Epithelial cell of esophagus (primary cell): ENCODE measurements at regions not wholly inside any gene's neighbourhood (a gene's known extent, or its start where the extent isn't known, plus 50 kb on each side); places are given as distances from the start of the nearest gene placed in this dataset.
"Not testable (repeated sequence)": the region's sequence is repeated elsewhere in the genome, so short reads cannot be mapped to it uniquely, and the experiment has no call there.

Source experiments
- DNase-seq: peaks from one replicate; pipeline ENCODE4 v3.0.0; 2010; ENCODE audit warnings: low read depth
- H3K4me3 ChIP-seq: 2 replicates; pipeline ENCODE4 v1.5.1; 2011; ENCODE audit warnings: mild to moderate bottlenecking, low read length, control low read depth
- TF ChIP-seq, protein P1 (sequence below): IDR thresholded peaks from 2 replicates; pipeline ENCODE4 v1.5.1; 2011; ENCODE audit warnings: low read depth, mild to moderate bottlenecking, low read length, control low read depth, inconsistent platforms; ENCODE audit not compliant: insufficient read depth; ENCODE audit errors: missing control alignments

DNA sequence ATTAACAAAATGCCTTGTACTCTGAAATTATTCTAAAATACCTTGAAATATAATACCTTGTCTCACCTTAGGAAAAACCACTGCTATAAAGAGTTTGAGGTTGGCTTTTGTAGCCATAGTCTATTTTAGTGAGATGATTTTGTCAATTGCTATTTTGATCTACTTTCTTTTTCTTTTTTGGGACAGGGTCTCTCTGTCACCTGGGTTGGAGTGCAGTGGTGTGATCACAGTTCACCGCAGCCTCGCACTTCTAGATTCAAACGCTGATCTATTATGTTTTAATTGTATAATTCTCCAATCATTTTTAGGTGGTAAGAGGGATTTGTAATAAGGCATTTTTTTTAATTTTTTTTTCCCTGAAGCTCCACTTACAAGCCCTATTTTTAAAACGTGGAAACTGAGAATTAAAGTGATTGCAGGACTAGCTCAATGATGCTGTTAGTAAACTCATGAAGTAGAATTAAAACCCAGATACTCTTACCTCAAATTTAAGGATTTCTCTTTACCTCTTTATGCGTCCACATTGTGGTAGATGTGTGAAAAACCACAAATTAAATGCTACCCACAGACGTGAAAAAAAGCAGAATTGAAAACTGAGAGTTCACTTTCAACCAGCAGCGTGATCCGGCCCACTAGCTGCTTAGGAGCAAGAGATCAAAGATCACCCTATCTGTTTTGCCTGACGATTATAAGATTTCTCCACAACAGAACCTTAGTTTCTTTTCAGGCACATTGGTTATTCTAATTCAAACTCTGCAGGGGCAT, 384.2 kb downstream of the CGGBP1 start:
- no peak for DNase-seq
- TF ChIP-seq, protein P1, sequence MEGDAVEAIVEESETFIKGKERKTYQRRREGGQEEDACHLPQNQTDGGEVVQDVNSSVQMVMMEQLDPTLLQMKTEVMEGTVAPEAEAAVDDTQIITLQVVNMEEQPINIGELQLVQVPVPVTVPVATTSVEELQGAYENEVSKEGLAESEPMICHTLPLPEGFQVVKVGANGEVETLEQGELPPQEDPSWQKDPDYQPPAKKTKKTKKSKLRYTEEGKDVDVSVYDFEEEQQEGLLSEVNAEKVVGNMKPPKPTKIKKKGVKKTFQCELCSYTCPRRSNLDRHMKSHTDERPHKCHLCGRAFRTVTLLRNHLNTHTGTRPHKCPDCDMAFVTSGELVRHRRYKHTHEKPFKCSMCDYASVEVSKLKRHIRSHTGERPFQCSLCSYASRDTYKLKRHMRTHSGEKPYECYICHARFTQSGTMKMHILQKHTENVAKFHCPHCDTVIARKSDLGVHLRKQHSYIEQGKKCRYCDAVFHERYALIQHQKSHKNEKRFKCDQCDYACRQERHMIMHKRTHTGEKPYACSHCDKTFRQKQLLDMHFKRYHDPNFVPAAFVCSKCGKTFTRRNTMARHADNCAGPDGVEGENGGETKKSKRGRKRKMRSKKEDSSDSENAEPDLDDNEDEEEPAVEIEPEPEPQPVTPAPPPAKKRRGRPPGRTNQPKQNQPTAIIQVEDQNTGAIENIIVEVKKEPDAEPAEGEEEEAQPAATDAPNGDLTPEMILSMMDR, result no peak
- no peak overlapping the region for H3K4me3 ChIP-seq

DNA sequence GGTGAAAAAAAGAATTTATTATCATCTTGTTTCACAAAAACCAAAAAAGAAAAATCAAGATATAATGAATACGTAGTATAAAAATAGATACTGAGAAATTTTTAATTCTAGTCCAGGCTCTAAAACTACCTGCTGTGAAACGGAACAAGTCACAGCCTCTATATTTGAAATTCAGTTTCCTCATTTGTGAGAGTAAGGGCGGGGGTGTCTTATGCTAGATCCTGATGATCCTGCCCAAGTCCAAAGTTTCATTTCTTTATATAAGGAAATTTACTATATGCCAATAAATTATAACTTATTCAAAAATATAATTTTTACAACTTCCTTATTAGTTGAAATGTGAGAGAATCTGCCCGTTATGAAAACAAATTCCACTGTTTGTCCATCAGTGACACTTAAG, 385.7 kb downstream of the CGGBP1 start:
- no peak for DNase-seq
- TF ChIP-seq, protein P1, result no peak
- no peak overlapping the region for H3K4me3 ChIP-seq

DNA sequence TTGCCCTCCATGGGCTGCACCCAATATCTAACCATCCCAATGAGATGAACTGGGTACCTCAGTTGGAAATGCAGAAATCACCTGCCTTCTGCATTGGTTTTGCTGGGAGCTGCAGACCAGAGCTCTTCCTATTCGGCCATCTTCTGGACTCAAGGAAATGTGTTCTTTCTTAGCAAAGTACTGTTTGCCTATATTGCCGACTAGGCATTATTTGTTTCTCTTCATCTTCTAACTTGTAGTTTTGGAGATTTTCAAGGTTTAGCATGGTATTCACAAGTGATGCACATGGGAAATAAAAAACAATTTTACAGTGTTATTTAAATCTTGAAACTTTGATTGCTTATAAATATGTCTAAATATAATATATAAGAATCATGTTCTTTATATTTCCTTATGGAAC, 377.8 kb upstream of the POU1F1 start:
- TF ChIP-seq, protein P1, result no peak
- H3K4me3 ChIP-seq, result no peak overlapping the region
- DNase-seq, result no peak

DNA sequence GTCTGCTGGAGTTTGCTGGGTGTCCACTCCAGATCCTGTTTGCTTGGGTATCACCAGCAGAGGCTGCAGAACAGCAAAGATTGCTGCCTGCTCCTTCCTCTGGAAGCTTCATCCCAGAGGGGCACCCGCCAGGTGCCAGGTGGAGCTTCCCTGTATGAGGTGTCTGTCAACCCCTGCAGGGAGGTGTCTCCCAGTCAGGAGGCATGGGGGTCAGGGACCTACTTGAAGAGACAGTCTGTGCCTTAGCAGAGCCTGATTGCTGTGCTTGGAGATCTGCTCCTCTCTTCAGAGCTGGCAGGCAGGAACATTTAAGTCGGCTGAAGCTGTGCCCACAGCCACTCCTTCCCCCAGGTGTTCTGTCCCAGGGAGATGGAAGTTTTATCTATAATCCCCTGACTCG, 376.8 kb upstream of the POU1F1 start:
- DNase-seq, H3K4me3 ChIP-seq: not testable (repeated sequence)

DNA sequence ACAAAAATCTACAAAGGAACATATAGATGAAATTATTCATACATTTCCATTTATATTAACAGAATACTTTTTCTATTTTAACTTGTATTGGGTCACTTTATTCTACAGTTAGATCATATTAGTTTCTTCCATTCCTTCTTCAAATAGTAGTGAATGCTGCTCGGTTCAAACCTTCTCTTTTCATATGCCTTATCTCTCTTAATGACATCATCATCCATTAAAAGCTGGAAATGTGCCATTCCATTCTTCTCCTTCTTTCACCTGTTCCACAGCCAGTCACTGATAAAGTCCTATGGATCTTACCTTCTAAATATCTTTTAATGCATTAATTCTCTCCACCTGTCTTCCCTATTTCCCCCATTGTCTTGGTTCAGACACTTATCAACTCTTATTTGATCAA, 358.0 kb upstream of the POU1F1 start:
- DNase-seq, result no peak
- H3K4me3 ChIP-seq, result no peak overlapping the region
- TF ChIP-seq, protein P1, result no peak

DNA sequence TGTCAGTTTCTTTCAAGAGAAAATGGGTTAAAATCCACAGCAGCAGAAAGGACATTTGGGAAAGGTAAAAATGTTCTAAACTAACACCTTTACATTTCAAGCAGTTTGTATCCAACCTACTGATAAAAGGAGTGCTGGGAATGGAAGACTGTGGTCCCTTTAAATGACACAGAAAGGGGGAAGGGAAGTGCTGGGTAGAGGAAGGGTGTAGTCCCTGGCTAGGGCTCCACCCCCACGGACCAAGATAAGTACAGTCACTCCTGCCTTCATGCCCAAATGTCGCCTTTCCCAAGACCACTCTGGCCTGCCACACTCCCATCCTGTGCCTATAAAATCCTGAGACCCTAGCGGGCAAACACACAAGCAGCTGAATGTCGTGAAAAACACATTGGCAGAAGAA, 350.9 kb upstream of the POU1F1 start:
- TF ChIP-seq, protein P1, result no peak
- H3K4me3 ChIP-seq, result no peak overlapping the region
- DNase-seq, result no peak

DNA sequence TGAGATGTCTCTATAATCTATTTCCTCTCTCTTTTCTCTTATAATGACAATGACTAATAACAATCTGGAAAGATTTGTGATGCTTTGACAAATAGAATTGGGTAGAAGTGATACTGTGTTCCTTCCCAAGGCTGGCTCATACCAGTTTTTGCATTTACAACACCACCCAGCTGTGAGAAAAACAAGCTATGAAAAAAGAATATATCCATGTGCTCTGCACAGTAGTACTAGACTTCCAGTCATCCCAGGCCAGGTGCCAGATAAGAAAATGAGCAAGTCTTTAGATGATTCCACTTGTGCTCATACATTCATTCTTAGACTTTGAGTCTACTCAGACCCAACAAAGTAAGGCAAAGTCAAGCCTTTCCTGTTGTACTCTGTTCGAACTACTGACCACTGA, 350.2 kb upstream of the POU1F1 start:
- TF ChIP-seq, protein P1, result no peak
- H3K4me3 ChIP-seq, result no peak overlapping the region
- no peak for DNase-seq
